GM18951 (cell line): ENCODE measurements at regions not wholly inside any gene's neighbourhood (a gene's known extent, or its start where the extent isn't known, plus 50 kb on each side); places are given as distances from the start of the nearest gene placed in this dataset.

Source experiments
- POLR2A ChIP-seq: IDR thresholded peaks from 4 replicates; pipeline ENCODE4 v1.6.1; 2011; ENCODE audit warnings: mild to moderate bottlenecking; ENCODE audit not compliant: insufficient read length, insufficient read depth; ENCODE audit errors: extremely low read depth
- in situ Hi-C: fragments of 300-500 bp; cut with MboI; formaldehyde crosslinking; loops from one replicate; pipeline ENCODE4 v1.12.0; 2022; ENCODE audit warnings: low sequenced_read_pairs, mixed read lengths, inconsistent platforms; ENCODE audit not compliant: unreplicated experiment

DNA sequence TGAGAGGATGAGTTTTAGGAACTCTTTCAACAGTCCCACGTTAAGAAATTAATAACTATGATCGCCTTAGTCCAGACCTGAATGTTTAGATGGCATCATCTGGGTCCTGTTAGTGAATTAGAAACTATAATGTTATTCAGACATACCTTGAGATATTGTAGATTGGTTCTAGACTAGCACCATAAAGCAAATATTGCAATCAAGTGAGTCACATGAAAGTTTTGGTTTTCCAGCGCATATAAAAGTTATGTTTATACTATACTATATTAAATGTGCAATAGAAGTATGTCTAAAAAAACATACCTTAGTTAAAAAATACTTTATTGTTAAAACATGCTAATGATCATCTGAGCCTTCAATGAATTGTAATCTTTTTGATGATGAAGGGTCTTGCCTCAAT is 106.6 kb upstream of the ATP2B1 start:
- in situ Hi-C loops = no loop called here
- no peak for TF ChIP-seq POLR2A

- no peak for TF ChIP-seq POLR2A
- in situ Hi-C loops = no loop called here
Measured at GRCh38 chr12:89803412-89803811, 94.8 kb upstream of the ATP2B1 start.

DNA sequence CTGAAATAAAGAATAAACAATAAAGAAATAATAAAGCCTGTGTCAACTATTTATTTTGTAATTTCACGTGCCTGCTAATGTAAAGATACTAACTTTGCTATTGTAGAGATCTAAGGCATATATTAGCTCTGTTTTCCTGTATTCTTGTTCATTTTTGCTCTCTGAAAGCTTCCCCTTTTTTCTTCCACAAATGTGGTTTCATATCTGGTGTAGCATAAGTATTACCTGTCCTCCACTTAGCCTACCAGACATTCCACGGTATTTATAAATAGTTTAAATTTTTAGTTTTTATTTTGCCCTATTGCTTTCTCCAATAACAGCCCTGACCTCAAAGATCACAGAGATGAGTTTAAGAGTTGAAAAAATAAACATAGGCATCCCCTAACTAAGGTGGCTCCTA is 92.6 kb upstream of the ATP2B1 start:
- in situ Hi-C loops = no loop called here
- no peak for TF ChIP-seq POLR2A

DNA sequence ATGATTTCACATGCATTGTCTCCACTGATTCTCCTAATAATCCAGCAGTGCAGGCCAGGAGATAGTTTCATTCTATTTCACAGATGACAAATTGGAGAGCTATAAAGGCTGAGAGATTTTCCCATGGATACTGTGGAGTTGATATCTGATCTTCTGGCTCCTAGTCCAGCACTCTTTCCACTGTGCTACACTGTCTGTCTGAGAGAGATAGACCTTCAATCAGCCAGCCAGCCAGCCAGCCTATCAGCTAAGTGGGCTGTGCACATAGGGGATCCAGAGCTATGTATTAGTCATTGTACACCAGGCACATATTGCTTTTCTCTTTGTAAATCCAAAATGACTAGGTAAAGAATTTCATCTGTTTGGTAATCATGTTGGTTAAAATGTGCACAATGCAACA is 91.8 kb upstream of the ATP2B1 start:
- in situ Hi-C loops = no loop called here
- no peak for TF ChIP-seq POLR2A

DNA sequence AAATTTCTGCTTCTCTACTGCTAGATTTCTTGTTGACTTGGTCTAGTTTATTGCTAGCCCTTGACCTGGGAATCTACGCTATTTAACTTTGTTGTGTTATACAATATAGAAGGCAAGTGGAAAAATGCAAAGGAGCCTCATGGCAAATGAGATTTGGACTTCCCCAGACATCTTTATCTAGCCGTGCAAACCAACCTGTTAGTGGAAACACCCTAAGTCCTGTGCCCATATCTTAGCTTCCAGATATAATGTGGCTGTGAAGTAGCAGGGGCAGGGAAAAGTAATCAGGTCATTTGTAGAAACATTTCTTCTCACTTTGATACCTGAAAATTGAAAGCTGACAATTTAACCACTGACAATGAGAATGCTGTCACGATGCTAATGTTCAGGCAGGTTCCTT is 90.7 kb upstream of the ATP2B1 start:
- in situ Hi-C loops = no loop called here
- no peak for TF ChIP-seq POLR2A

- TF ChIP-seq POLR2A = no peak
- in situ Hi-C loops = no loop called here
Measured at GRCh38 chr12:89797436-89797835, 88.8 kb upstream of the ATP2B1 start.

DNA sequence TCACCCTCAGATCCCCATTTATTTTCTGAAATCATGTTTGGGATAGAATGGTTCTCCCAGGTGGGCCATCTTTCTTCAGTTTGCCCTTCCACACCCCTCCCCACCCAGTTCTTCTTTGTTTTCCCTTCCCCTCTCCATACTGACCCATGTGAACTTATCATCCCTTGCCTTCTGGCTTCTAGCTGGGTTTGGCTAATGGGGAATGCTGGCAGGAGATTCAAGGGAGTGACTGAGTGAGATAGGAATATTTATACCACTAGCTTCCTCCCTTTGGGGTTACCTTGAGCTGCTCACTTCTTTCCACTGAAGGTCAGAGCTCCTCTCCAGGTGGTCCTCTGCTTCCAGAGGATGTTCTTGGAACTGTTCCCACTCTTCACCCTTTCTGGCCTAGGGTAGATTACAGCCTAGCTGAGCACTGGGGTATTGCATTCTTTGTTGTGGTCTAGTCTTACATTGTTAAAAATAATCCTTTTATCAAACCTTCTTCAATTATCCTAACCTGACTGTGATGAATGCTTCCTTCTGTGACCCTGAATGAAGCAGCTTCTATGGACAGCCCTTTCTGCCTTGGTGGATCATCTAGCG is 88.3 kb upstream of the ATP2B1 start:
- TF ChIP-seq POLR2A = no peak
- in situ Hi-C loops = no loop called here

DNA sequence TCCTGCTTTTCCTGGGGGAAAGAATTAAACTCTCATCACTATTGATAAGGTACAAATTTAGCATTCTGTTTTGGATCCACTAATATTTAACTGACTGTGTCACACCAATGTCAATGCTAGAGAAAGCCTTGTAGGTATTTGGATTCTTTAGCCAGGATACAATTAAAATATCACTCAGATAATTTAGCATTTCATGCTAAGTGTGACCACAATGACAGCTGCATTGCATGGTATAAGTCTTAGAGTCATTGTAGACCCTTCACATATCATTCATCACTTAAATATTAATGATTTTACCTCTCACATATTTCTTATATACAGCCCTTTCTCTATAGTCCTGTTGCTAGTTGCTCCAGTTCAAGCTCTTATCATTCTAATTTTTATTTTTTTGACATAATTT is 85.3 kb upstream of the ATP2B1 start:
- in situ Hi-C loops = no loop called here
- no peak for TF ChIP-seq POLR2A

- in situ Hi-C loops = no loop called here
- no peak for TF ChIP-seq POLR2A
Measured at GRCh38 chr12:89791286-89791685, 82.6 kb upstream of the ATP2B1 start.

DNA sequence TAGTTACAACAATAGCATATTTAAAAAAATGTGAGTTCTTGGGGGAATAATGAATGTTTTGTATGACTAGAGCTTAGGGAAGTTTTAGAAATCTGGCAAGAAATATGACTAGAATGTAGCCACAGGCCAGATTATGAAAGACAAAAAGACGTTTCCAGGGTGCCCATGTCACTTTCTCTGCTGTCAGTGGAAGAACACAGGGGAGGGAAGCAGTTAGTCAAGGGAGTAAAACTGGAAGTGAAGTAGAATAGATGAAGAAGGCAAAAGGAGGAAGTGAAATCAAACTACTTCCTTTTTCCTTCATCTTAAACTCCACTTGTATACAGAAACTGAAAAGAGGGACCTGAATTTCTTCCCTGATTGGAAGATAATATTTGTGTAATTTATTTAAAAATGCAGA is 81.2 kb upstream of the ATP2B1 start:
- in situ Hi-C loops = no loop called here

DNA sequence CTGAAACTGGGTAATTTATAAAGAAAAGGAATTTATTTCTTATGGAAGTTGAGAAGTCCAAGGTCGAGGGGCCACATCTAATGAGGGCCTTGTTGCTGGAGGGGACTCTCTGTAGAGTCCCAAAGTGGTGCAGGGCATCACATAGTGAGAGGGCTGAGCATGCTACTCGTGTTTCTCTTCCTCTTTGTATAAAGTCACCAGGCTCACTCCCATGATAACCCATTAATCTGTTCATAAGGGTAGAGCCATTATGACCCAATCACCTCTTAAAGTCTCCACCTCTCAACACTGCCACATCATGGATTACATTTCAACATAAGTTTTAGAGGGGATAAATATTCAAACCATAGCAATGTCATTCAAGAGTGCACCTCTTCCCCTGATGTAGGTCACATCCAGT is 79.1 kb upstream of the ATP2B1 start:
- no peak for TF ChIP-seq POLR2A
- in situ Hi-C loops = no loop called here

More for the DNA sequence above, 81.2 kb upstream of the ATP2B1 start:
- no peak for TF ChIP-seq POLR2A

DNA sequence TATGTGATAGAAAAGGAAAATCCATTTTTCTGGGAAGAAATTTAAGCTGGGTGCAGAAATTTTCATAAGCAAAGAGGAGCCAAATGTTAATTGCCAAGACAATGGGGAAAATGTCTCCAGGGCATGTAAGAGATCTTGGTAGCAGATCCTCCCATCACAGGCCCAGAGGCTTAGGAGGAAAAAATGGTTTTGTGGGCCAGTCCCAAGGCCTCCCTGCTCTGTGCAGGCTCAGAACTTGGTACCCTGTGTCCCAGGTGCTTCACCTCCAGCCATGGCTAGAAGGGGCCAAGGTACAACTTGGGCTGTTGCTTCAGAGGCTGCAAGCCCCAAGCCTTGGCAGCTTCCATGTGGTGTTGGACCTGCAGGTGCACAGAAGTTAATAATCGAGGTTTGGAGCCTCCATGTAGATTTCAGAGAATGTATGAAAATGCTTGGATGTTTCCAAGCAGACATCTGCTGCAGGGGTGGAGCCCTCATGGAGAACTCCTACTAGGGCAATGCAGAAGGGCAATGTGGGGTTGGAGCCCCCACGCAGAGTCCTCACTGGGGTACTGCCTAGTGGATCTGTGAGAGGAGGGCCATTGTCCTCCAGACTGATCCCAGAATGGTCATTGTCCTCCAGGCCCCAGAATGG is 77.7 kb upstream of the ATP2B1 start:
- in situ Hi-C loops = no loop called here
- no peak for TF ChIP-seq POLR2A

GRCh38 chr12:89783359-89784060 is 74.9 kb upstream of the ATP2B1 start:
- in situ Hi-C loops = no loop called here
- TF ChIP-seq POLR2A = no peak

DNA sequence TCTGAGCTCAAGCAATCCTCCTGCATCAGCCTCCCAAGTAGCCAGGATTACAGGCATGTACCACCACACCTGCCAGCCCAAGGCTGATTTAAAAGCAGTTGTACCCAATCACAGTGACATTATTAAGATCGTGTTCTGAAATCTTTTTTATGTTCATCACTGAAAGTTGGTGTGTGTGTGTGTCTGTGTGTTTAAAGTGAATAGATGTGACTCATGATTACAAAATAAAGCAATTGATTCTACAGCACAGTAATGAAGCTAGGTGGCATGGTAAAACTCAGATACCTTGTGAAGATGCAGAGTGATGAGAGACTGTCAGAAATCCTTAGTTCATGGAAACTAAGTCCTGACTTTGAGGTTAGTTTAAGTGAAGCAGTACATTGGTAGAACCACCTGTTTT is 74.2 kb upstream of the ATP2B1 start:
- TF ChIP-seq POLR2A = no peak
- in situ Hi-C loops = no loop called here
